ENCODE measurements at regions not wholly inside any gene's neighbourhood (a gene's known extent, or its start where the extent isn't known, plus 50 kb on each side); places are given as distances from the start of the nearest gene placed in this dataset.

GRCh38 chr3:135779590-135780235, 185.8 kb upstream of the PPP2R3A start:
- no peak overlapping the region for H3K56ac ChIP-seq (ENCODE audit: extremely low read depth, insufficient read depth, low read length)
- in situ Hi-C loops (cut with MboI; ENCODE audit: low sequenced_read_pairs) (no loop called here), intact Hi-C loops (cut with micrococcal nuclease) (no loop called here), dilution Hi-C loops (cut with HindIII; ENCODE audit: low sequenced_read_pairs, unreplicated experiment) (no loop called here)
- no peaks in the 10 kb centered on the region for H4K20me1 ChIP-seq (ENCODE audit: insufficient read depth, low read length)
- no peak overlapping the region for H2BK20ac ChIP-seq (ENCODE audit: low read depth, low read length)
- no peak overlapping the region for H2AFZ ChIP-seq (replicated peaks; ENCODE audit: low read length, poor library complexity)
- H3K4ac ChIP-seq (ENCODE audit: low read depth, low read length), result no peak overlapping the region
- no peak overlapping the region for H3K27ac ChIP-seq (ENCODE audit: insufficient read depth, low read length)
- H3K23ac ChIP-seq (ENCODE audit: low read depth, low read length), result no peak overlapping the region
- no peak overlapping the region for H4K8ac ChIP-seq (ENCODE audit: low read depth in 2 of 2, low read length in 2 of 2)
- H3K9ac ChIP-seq (ENCODE audit: low read depth, low read length), result no peak overlapping the region
- H3K36me3 ChIP-seq (ENCODE audit: control insufficient read depth, insufficient read depth, low read length), result no peaks in the 10 kb centered on the region
- ChIA-PET POLR2A (ENCODE audit: unreplicated experiment) (no interaction called here), CTCF (no interaction called here)
- no TSS peak for BruUV-seq (replicated peaks)
- DNase-seq (no peak), ATAC-seq (ENCODE audit: low read depth) (no peak)
- H2AK9ac ChIP-seq (replicated peaks; ENCODE audit: low read depth, low read length, poor library complexity), result no peak overlapping the region
- H3K4me3 ChIP-seq (ENCODE audit: insufficient read depth, low read depth, low read length), result no peak overlapping the region
- H3K79me1 ChIP-seq (ENCODE audit: low read depth in 1 of 2, low read length in 2 of 2), result no peaks in the 10 kb centered on the region
- H3K18ac ChIP-seq (ENCODE audit: low read depth, low read length), result no peak overlapping the region
- H2AK5ac ChIP-seq (ENCODE audit: low read depth, low read length), result no peak overlapping the region
- H3K27me3 ChIP-seq (ENCODE audit: control insufficient read depth, insufficient read depth, low read length), result no peaks in the 10 kb centered on the region
- no peaks in the 10 kb centered on the region for H3K9me1 ChIP-seq (ENCODE audit: insufficient read depth, low read length)
- H2BK120ac ChIP-seq (ENCODE audit: low read depth, low read length), result no peak overlapping the region
- no peak overlapping the region for H2BK5ac ChIP-seq (ENCODE audit: low read depth, low read length, poor library complexity, severe bottlenecking)
- no peak overlapping the region for H3K14ac ChIP-seq (replicated peaks; ENCODE audit: low read depth, low read length)
- no peak overlapping the region for H2BK15ac ChIP-seq (ENCODE audit: low read depth, low read length)
- H4K91ac ChIP-seq (ENCODE audit: insufficient read depth, low read depth, low read length), result no peak overlapping the region
- WGBS, 2 experiments (ENCODE audit: extremely low coverage in 2 of 2, insufficient read length in 1 of 2), result 32% methylated on average over 5 of the region's 6 CpGs; no CpG with 5 or more reads in 1 of the 2 experiments
- H4K5ac ChIP-seq (ENCODE audit: low read depth, low read length), result no peak overlapping the region
- TF ChIP-seq USF2 (IDR thresholded peaks at IDR 0.05; ENCODE audit: low read depth, low read length) (no peak), BHLHE40 (IDR thresholded peaks at IDR 0.05; ENCODE audit: low read depth, low read length) (no peak), POLR2A (IDR thresholded peaks at IDR 0.05; ENCODE audit: low read depth, low read length) (no peak), RCOR1 (IDR thresholded peaks at IDR 0.05; ENCODE audit: insufficient replicate concordance, low read length) (no peak), CTCF (conservative IDR thresholded peaks at IDR 0.05; ENCODE audit: low read depth, low read length) (no peak), CEBPB (IDR thresholded peaks at IDR 0.05; ENCODE audit: low read depth, low read length) (no peak), FOS (IDR thresholded peaks at IDR 0.05; ENCODE audit: low read depth, low read length) (no peak), SMC3 (IDR thresholded peaks at IDR 0.05; ENCODE audit: low read depth, low read length) (no peak), RFX5 (IDR thresholded peaks at IDR 0.05; ENCODE audit: low read depth, low read length) (no peak), RAD21 (IDR thresholded peaks at IDR 0.05; ENCODE audit: low read length) (no peak), MXI1 (IDR thresholded peaks at IDR 0.05; ENCODE audit: borderline replicate concordance, low read depth, low read length) (no peak), CHD1 (IDR thresholded peaks at IDR 0.05; ENCODE audit: low read depth, low read length) (no peak), ELK1 (IDR thresholded peaks at IDR 0.05; ENCODE audit: borderline replicate concordance, low read depth, low read length) (no peak)
- no peaks in the 10 kb centered on the region for H3K4me1 ChIP-seq (ENCODE audit: control insufficient read depth, insufficient read depth, low read length)
- H3K4me2 ChIP-seq (ENCODE audit: low read depth, low read length), result no peak overlapping the region
- no peaks in the 10 kb centered on the region for H3K9me3 ChIP-seq (ENCODE audit: control insufficient read depth, insufficient read depth, low read length)
